H9 (cell line): ENCODE measurements at regions not wholly inside any gene's neighbourhood (a gene's known extent, or its start where the extent isn't known, plus 50 kb on each side); places are given as distances from the start of the nearest gene placed in this dataset.

Experiments
- DNase-seq: peaks from one replicate; pipeline ENCODE4 v3.0.0-alpha.2; 2017
- H2AFZ ChIP-seq: one replicate; pipeline ENCODE4 v1.6.1; 2013; ENCODE audit warnings: mild to moderate bottlenecking, low read length, control low read depth, moderate library complexity
- H2AK5ac ChIP-seq: 2 replicates; pipeline ENCODE4 v1.6.1; 2013; ENCODE audit warnings: low read length, control low read depth, mixed read lengths; ENCODE audit not compliant: insufficient read length
- H2BK120ac ChIP-seq: one replicate; pipeline ENCODE4 v1.6.1; 2013; ENCODE audit warnings: low read depth, mild to moderate bottlenecking, low read length, control low read depth, inconsistent platforms; ENCODE audit not compliant: poor library complexity, severe bottlenecking
- H2BK12ac ChIP-seq: 2 replicates; pipeline ENCODE4 v1.6.1; 2013; ENCODE audit warnings: low read length, control low read depth, mixed read lengths, low read depth; ENCODE audit not compliant: insufficient read length
- H2BK15ac ChIP-seq: 2 replicates; pipeline ENCODE4 v1.6.1; 2013; ENCODE audit warnings: low read depth, low read length, control low read depth
- H2BK20ac ChIP-seq: one replicate; pipeline ENCODE4 v1.6.1; 2013; ENCODE audit warnings: low read depth, mild to moderate bottlenecking, low read length, control low read depth, inconsistent platforms; ENCODE audit not compliant: poor library complexity, severe bottlenecking
- H2BK5ac ChIP-seq: 2 replicates; pipeline ENCODE4 v1.6.1; 2013; ENCODE audit warnings: low read length, control low read depth, mixed read lengths; ENCODE audit not compliant: insufficient read length
- H3K14ac ChIP-seq: 2 replicates; pipeline ENCODE4 v1.6.1; 2013; ENCODE audit warnings: low read length, control low read depth; ENCODE audit not compliant: insufficient read depth
- H3K18ac ChIP-seq: 2 replicates; pipeline ENCODE4 v1.6.1; 2013; ENCODE audit warnings: low read depth, mild to moderate bottlenecking, mixed read lengths, low read length, control low read depth; ENCODE audit not compliant: insufficient read length
- H3K23ac ChIP-seq: 2 replicates; pipeline ENCODE4 v1.6.1; 2013; ENCODE audit warnings: low read length, control low read depth, mixed read lengths, low read depth; ENCODE audit not compliant: insufficient read length
- H3K23me2 ChIP-seq: 2 replicates; pipeline ENCODE4 v1.6.1; 2013; ENCODE audit warnings: low read depth, mild to moderate bottlenecking, mixed read lengths, low read length, control low read depth; ENCODE audit not compliant: insufficient read length, poor library complexity, severe bottlenecking
- H3K27ac ChIP-seq: 2 replicates; pipeline ENCODE4 v1.5.1; 2013; ENCODE audit warnings: low read length, control low read depth, mixed read lengths, low read depth; ENCODE audit not compliant: insufficient read length
- H3K27me3 ChIP-seq: 2 replicates; pipeline ENCODE4 v1.6.1; 2013; ENCODE audit warnings: low read length, control low read depth, inconsistent platforms; ENCODE audit not compliant: insufficient read depth
- H3K4ac ChIP-seq: 2 replicates; pipeline ENCODE4 v1.6.1; 2013; ENCODE audit warnings: low read depth, mild to moderate bottlenecking, control low read depth, inconsistent platforms, low read length, moderate library complexity
- H3K4me1 ChIP-seq: 2 replicates; pipeline ENCODE4 v1.6.1; 2013; ENCODE audit warnings: low read length, control low read depth, inconsistent platforms; ENCODE audit not compliant: insufficient read depth
- H3K4me2 ChIP-seq: 2 replicates; pipeline ENCODE4 v1.6.1; 2013; ENCODE audit warnings: low read length, control low read depth, mixed read lengths; ENCODE audit not compliant: insufficient read length, insufficient read depth
- H3K56ac ChIP-seq: 2 replicates; pipeline ENCODE4 v1.6.1; 2013; ENCODE audit warnings: low read depth, mild to moderate bottlenecking, mixed read lengths, low read length, control low read depth; ENCODE audit not compliant: insufficient read length
- H3K79me1 ChIP-seq: 2 replicates; pipeline ENCODE4 v1.6.1; 2013; ENCODE audit warnings: low read depth, mild to moderate bottlenecking, moderate library complexity, low read length, control low read depth, inconsistent platforms; ENCODE audit not compliant: insufficient read depth, poor library complexity, severe bottlenecking
- H3K79me2 ChIP-seq: 2 replicates; pipeline ENCODE4 v1.6.1; 2013; ENCODE audit warnings: low read length, control low read depth, inconsistent platforms; ENCODE audit not compliant: insufficient read depth
- H3K9ac ChIP-seq: 2 replicates; pipeline ENCODE4 v1.6.1; 2013; ENCODE audit warnings: low read length, control low read depth, mixed read lengths; ENCODE audit not compliant: insufficient read length; ENCODE audit errors: extremely low read depth
- H3K9me3 ChIP-seq: one replicate; pipeline ENCODE4 v1.6.1; 2013; ENCODE audit warnings: low read depth, low read length, inconsistent platforms; ENCODE audit not compliant: control insufficient read depth
- H3T11ph ChIP-seq: one replicate; pipeline ENCODE4 v1.6.1; 2013; ENCODE audit warnings: mild to moderate bottlenecking, low read length, control low read depth, inconsistent platforms
- H4K20me1 ChIP-seq: one replicate; pipeline ENCODE4 v1.6.1; 2013; ENCODE audit not compliant: control insufficient read depth, insufficient read length, insufficient read depth
- H4K5ac ChIP-seq: 2 replicates; pipeline ENCODE4 v1.6.1; 2013; ENCODE audit warnings: low read depth, mild to moderate bottlenecking, mixed read lengths, low read length, control low read depth; ENCODE audit not compliant: insufficient read length
- H4K8ac ChIP-seq: replicated peaks from 2 replicates; pipeline ENCODE4 v1.6.1; 2013; ENCODE audit warnings: low read length, control low read depth, mixed read lengths, low read depth; ENCODE audit not compliant: insufficient read length
- H4K91ac ChIP-seq: 2 replicates; pipeline ENCODE4 v1.6.1; 2013; ENCODE audit warnings: low read depth, mild to moderate bottlenecking, moderate library complexity, mixed read lengths, low read length, control low read depth; ENCODE audit not compliant: insufficient read length
- H3K27ac Mint-ChIP-seq, 3 experiments: 2 replicates in 2 of 3; 3 replicates in 1 of 3; pipeline ENCODE4 v1.8.0; 2020 to 2021; ENCODE audit warnings: mixed read lengths in 3 of 3, mild to moderate bottlenecking in 1 of 3, moderate library complexity in 1 of 3
- H3K27me3 Mint-ChIP-seq: 2 replicates; pipeline ENCODE4 v1.8.0; 2021; ENCODE audit warnings: low read depth, mild to moderate bottlenecking, moderate library complexity, mixed read lengths
- H3K36me3 Mint-ChIP-seq, 3 experiments: 2 replicates in 2 of 3; 3 replicates in 1 of 3; pipeline ENCODE4 v1.8.0; 2020 to 2021; ENCODE audit warnings: low read depth in 3 of 3, mixed read lengths in 3 of 3; ENCODE audit not compliant: insufficient read depth in 1 of 3
- H3K4me1 Mint-ChIP-seq, 2 experiments: 2 replicates each; pipeline ENCODE4 v1.8.0; 2020; ENCODE audit warnings: mixed read lengths in 2 of 2
- H3K4me3 Mint-ChIP-seq, 2 experiments: 2 replicates in 1 of 2; 3 replicates in 1 of 2; pipeline ENCODE4 v1.8.0; 2020 to 2021; ENCODE audit warnings: mild to moderate bottlenecking in 2 of 2, mixed read lengths in 2 of 2, moderate library complexity in 1 of 2
- H3K9me3 Mint-ChIP-seq, 2 experiments: 2 replicates in 1 of 2; 3 replicates in 1 of 2; pipeline ENCODE4 v1.8.0; 2020; ENCODE audit warnings: mild to moderate bottlenecking in 2 of 2, mixed read lengths in 2 of 2, moderate library complexity in 1 of 2
- CTCF ChIP-seq: fragments of 200-600 bp; sonication (generic); conservative IDR thresholded peaks from 3 replicates; pipeline ENCODE4 v1.8.0; 2021; ENCODE audit warnings: antibody characterized with exemption, mild to moderate bottlenecking
- WGBS: extraction: QIAGEN DNeasy Blood & Tissue Kit; methylation state at CpG from one replicate; pipeline ENCODE4 v1.1.7; 2013; ENCODE audit warnings: missing lambda C conversion rate, low lambda C conversion rate, mixed read lengths; ENCODE audit not compliant: insufficient read length; ENCODE audit errors: extremely low coverage; 5-methylcytosine and 5-hydroxymethylcytosine counted together

GRCh38 chr5:57895766-57896165, 413.2 kb upstream of the ACTBL2 start:
- H3K27ac Mint-ChIP-seq, result no peak overlapping the region; a peak in 1 of 7 replicates
- TF ChIP-seq CTCF, result no peak

More at GRCh38 chr5:57895766-57896165, 413.2 kb upstream of the ACTBL2 start:
- Histone ChIP-seq H3K79me1 (no peaks in the 10 kb centered on the region), H4K91ac (no peak overlapping the region), H3K4me2 (no peak overlapping the region), H4K5ac (no peak overlapping the region), H4K20me1 (no peaks in the 10 kb centered on the region), H3K23me2 (no peaks in the 10 kb centered on the region), H2BK120ac (no peak overlapping the region), H3T11ph (no peak overlapping the region), H2BK20ac (no peak overlapping the region), H3K27me3 (no peaks in the 10 kb centered on the region), H4K8ac (no peak overlapping the region), H2AK5ac (no peak overlapping the region), H3K4me1 (no peaks in the 10 kb centered on the region; the same call in 1 of the 2 replicates), H3K79me2 (no peaks in the 10 kb centered on the region), H3K56ac (no peak overlapping the region), H2BK12ac (no peak overlapping the region), H3K27ac (no peak overlapping the region), H3K23ac (no peak overlapping the region), H3K14ac (no peak overlapping the region), H3K9me3 (no peaks in the 10 kb centered on the region), H3K18ac (no peak overlapping the region), H2AFZ (no peak overlapping the region), H3K4ac (no peak overlapping the region), H2BK15ac (no peak overlapping the region), H2BK5ac (no peak overlapping the region), H3K9ac (no peak overlapping the region)
- Mint-ChIP-seq H3K36me3 (no peaks in the 10 kb centered on the region), H3K4me3 (no peak overlapping the region), H3K4me1 (peaks cover 9% of the 10 kb centered on the region in 2 experiments), H3K9me3 (no peaks in the 10 kb centered on the region), H3K27me3 (no peaks in the 10 kb centered on the region)
- no peak for DNase-seq
- no CpG with 5 or more reads among the region's 1 CpG for WGBS
